ENCODE measurements at regions not wholly inside any gene's neighbourhood (a gene's known extent, or its start where the extent isn't known, plus 50 kb on each side); places are given as distances from the start of the nearest gene placed in this dataset.

- no peak for DNase-seq (ENCODE audit: low read depth, low spot score)
- H3K4me3 ChIP-seq (ENCODE audit: low read depth, low read length), result no peak overlapping the region
- CTCF ChIA-PET, result interaction anchor here (1.5 to 2.0 kb wide), 2 partner anchors 15 to 18 kb away, joined by 3 to 13 read pairs; no protein-coding TSS in a partner anchor
- TF ChIP-seq CTCF (IDR thresholded peaks at IDR 0.05; ENCODE audit: insufficient read depth, low read length, missing control alignments), result no peak
- POLR2A ChIA-PET, result no interaction called here
Observed at GRCh38 chr1:25018943-25019336, 88.9 kb upstream of the RUNX3 start.

GRCh38 chr1:25018110-25018735, 88.1 kb upstream of the RUNX3 start:
- TF ChIP-seq CTCF (IDR thresholded peaks at IDR 0.05; ENCODE audit: insufficient read depth, low read length, missing control alignments), result no peak
- no peak overlapping the region for H3K4me3 ChIP-seq (ENCODE audit: low read depth, low read length)
- POLR2A ChIA-PET, result no interaction called here
- DNase-seq (ENCODE audit: low read depth, low spot score), result no peak
- CTCF ChIA-PET, result interaction anchor here (1.5 to 2.0 kb wide), 2 partner anchors 16 to 19 kb away, joined by 3 to 13 read pairs; no protein-coding TSS in a partner anchor

- DNase-seq (ENCODE audit: low read depth, low spot score), result peak; percentile 16
- CTCF ChIA-PET, result interaction anchor here (2.0 kb wide), 1 partner anchor 20 kb away, joined by 13 read pairs; no protein-coding TSS in a partner anchor
- no peak overlapping the region for H3K4me3 ChIP-seq (ENCODE audit: low read depth, low read length)
- no peak for TF ChIP-seq CTCF (IDR thresholded peaks at IDR 0.05; ENCODE audit: insufficient read depth, low read length, missing control alignments)
- POLR2A ChIA-PET, result no interaction called here
Observed at GRCh38 chr1:25017436-25018109, 87.5 kb upstream of the RUNX3 start.

- TF ChIP-seq CTCF (IDR thresholded peaks at IDR 0.05; ENCODE audit: insufficient read depth, low read length, missing control alignments), result no peak
- CTCF ChIA-PET, result interaction anchor here (1.0 kb wide), 1 partner anchor 24 kb away, joined by 3 read pairs; no protein-coding TSS in a partner anchor
- POLR2A ChIA-PET, result no interaction called here
- no peak overlapping the region for H3K4me3 ChIP-seq (ENCODE audit: low read depth, low read length)
- no peak for DNase-seq (ENCODE audit: low read depth, low spot score)
Observed at GRCh38 chr1:25012966-25013962, 83.2 kb upstream of the RUNX3 start.

- no peak overlapping the region for H3K4me3 ChIP-seq (ENCODE audit: low read depth, low read length)
- ChIA-PET POLR2A (no interaction called here), CTCF (interaction anchor here (1.7 kb wide), 1 partner anchor 79 kb away, joined by 5 read pairs; no protein-coding TSS in a partner anchor)
- no peak for DNase-seq (ENCODE audit: low read depth, low spot score)
- TF ChIP-seq CTCF (IDR thresholded peaks at IDR 0.05; ENCODE audit: insufficient read depth, low read length, missing control alignments), result no peak
Observed at GRCh38 chr1:25011943-25012638, 82.0 kb upstream of the RUNX3 start.

All from AG04449 (cell line).